ENCODE measurements at regions not wholly inside any gene's neighbourhood (a gene's known extent, or its start where the extent isn't known, plus 50 kb on each side); places are given as distances from the start of the nearest gene placed in this dataset.

DNA sequence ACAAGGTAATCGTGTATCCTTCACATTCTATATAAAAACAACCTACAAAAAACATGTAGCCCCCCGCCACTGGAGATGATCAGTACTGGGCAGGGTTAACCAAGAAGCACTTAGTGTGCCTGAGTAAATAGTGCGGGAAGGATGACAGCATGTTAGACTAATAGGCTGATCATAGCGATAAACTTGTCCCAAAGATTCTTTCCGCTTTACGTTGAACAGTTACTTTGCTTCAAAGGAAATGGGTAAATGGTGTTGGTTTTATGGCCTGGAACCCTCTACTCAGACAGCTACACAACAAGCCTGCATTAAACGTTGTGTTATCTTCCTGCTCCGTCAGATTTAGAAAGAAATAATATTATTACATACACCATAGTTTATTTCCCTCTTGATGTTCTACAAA lies 67.7 kb downstream of the CTAGE1 start:
- TF ChIP-seq, protein P1, sequence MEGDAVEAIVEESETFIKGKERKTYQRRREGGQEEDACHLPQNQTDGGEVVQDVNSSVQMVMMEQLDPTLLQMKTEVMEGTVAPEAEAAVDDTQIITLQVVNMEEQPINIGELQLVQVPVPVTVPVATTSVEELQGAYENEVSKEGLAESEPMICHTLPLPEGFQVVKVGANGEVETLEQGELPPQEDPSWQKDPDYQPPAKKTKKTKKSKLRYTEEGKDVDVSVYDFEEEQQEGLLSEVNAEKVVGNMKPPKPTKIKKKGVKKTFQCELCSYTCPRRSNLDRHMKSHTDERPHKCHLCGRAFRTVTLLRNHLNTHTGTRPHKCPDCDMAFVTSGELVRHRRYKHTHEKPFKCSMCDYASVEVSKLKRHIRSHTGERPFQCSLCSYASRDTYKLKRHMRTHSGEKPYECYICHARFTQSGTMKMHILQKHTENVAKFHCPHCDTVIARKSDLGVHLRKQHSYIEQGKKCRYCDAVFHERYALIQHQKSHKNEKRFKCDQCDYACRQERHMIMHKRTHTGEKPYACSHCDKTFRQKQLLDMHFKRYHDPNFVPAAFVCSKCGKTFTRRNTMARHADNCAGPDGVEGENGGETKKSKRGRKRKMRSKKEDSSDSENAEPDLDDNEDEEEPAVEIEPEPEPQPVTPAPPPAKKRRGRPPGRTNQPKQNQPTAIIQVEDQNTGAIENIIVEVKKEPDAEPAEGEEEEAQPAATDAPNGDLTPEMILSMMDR (IDR thresholded peaks at IDR 0.05; ENCODE audit: low read depth, low read length, missing input control), result no peak
- TF ChIP-seq EGR1 (IDR thresholded peaks at IDR 0.05; ENCODE audit: low read depth in 2 of 2), result no peak
- TF ChIP-seq, protein P2, sequence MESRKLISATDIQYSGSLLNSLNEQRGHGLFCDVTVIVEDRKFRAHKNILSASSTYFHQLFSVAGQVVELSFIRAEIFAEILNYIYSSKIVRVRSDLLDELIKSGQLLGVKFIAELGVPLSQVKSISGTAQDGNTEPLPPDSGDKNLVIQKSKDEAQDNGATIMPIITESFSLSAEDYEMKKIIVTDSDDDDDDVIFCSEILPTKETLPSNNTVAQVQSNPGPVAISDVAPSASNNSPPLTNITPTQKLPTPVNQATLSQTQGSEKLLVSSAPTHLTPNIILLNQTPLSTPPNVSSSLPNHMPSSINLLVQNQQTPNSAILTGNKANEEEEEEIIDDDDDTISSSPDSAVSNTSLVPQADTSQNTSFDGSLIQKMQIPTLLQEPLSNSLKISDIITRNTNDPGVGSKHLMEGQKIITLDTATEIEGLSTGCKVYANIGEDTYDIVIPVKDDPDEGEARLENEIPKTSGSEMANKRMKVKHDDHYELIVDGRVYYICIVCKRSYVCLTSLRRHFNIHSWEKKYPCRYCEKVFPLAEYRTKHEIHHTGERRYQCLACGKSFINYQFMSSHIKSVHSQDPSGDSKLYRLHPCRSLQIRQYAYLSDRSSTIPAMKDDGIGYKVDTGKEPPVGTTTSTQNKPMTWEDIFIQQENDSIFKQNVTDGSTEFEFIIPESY (IDR thresholded peaks at IDR 0.05), result no peak
- TF ChIP-seq, protein P3, sequence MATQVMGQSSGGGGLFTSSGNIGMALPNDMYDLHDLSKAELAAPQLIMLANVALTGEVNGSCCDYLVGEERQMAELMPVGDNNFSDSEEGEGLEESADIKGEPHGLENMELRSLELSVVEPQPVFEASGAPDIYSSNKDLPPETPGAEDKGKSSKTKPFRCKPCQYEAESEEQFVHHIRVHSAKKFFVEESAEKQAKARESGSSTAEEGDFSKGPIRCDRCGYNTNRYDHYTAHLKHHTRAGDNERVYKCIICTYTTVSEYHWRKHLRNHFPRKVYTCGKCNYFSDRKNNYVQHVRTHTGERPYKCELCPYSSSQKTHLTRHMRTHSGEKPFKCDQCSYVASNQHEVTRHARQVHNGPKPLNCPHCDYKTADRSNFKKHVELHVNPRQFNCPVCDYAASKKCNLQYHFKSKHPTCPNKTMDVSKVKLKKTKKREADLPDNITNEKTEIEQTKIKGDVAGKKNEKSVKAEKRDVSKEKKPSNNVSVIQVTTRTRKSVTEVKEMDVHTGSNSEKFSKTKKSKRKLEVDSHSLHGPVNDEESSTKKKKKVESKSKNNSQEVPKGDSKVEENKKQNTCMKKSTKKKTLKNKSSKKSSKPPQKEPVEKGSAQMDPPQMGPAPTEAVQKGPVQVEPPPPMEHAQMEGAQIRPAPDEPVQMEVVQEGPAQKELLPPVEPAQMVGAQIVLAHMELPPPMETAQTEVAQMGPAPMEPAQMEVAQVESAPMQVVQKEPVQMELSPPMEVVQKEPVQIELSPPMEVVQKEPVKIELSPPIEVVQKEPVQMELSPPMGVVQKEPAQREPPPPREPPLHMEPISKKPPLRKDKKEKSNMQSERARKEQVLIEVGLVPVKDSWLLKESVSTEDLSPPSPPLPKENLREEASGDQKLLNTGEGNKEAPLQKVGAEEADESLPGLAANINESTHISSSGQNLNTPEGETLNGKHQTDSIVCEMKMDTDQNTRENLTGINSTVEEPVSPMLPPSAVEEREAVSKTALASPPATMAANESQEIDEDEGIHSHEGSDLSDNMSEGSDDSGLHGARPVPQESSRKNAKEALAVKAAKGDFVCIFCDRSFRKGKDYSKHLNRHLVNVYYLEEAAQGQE (IDR thresholded peaks at IDR 0.05), result no peak

Data from liver (tissue), 3 donors.